Fibroblast of pulmonary artery (primary cell): ENCODE measurements at regions not wholly inside any gene's neighbourhood (a gene's known extent, or its start where the extent isn't known, plus 50 kb on each side); places are given as distances from the start of the nearest gene placed in this dataset.

Experiments
- DNase-seq: peaks from one replicate; pipeline ENCODE4 v3.0.0-alpha.2; 2010; ENCODE audit warnings: low read depth
- H3K4me3 ChIP-seq: replicated peaks from 2 replicates; pipeline ENCODE4 v1.5.1; 2011; ENCODE audit warnings: low read depth, mild to moderate bottlenecking, control low read depth, low read length, moderate library complexity
- TF ChIP-seq, protein P1 (sequence below): IDR thresholded peaks from 2 replicates; pipeline ENCODE4 v1.5.1; 2011; ENCODE audit warnings: mild to moderate bottlenecking, control low read depth, low read length, inconsistent platforms; ENCODE audit errors: missing control alignments

DNA sequence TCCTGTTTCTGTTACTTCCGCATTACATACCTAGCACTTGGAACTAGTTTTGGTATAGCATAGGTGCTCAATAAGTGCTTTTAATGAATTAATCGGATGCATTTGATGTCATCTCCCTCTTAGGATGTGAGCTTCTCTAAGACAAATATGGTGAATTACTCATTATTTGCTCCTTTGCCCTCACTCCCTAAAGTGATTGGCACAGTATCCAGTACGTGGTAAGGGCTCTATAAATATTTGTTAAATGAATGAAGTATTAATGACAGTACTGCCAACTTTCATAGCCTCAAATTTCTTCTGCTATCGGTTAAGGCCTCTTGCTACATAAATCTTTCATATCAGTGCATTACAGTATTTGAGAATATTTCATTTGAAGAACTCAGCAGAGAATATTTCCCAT lies 75.9 kb upstream of the ARID5B start:
- no peak for DNase-seq
- no peak overlapping the region for H3K4me3 ChIP-seq
- TF ChIP-seq, protein P1, sequence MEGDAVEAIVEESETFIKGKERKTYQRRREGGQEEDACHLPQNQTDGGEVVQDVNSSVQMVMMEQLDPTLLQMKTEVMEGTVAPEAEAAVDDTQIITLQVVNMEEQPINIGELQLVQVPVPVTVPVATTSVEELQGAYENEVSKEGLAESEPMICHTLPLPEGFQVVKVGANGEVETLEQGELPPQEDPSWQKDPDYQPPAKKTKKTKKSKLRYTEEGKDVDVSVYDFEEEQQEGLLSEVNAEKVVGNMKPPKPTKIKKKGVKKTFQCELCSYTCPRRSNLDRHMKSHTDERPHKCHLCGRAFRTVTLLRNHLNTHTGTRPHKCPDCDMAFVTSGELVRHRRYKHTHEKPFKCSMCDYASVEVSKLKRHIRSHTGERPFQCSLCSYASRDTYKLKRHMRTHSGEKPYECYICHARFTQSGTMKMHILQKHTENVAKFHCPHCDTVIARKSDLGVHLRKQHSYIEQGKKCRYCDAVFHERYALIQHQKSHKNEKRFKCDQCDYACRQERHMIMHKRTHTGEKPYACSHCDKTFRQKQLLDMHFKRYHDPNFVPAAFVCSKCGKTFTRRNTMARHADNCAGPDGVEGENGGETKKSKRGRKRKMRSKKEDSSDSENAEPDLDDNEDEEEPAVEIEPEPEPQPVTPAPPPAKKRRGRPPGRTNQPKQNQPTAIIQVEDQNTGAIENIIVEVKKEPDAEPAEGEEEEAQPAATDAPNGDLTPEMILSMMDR, result no peak

DNA sequence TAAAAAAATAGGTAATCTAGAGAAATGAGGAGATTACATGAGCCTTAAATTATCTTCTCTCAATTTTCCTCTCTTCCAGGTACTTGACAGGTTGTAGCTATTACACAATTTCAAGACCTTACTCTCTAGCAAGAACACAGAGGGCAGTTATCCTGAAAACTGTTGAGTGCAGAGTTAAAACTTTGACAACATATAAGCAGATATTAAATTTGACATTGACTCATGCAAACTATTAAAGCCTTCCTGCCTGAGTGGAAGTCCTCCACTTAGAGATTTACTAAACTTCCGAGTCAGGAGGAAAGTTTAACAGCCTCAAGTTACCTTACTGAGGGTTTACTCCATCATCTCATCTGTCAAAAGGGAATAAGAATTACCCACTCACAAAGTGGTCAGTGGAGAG lies 73.5 kb upstream of the ARID5B start:
- DNase-seq, result no peak
- H3K4me3 ChIP-seq, result no peak overlapping the region
- TF ChIP-seq, protein P1, result no peak

DNA sequence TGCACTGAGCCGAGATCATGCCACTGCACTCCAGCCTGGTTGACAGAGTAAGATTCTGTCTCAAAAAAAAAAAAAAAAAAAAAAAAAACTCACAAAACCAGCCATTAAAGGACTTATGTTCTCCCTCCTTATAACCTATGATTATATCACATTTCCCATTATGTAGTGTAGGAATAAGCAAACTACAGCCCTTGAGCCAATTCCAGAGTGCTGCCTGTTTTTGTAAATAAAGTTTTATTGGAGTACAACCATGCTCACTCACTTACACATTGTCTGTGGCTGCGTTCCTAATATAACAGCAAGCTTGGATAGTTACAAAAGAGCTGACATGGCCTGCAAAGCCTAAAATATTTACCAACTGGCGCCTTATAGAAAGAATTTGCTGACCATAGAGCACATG lies 72.7 kb upstream of the ARID5B start:
- no peak overlapping the region for H3K4me3 ChIP-seq
- TF ChIP-seq, protein P1, result no peak
- DNase-seq, result no peak

DNA sequence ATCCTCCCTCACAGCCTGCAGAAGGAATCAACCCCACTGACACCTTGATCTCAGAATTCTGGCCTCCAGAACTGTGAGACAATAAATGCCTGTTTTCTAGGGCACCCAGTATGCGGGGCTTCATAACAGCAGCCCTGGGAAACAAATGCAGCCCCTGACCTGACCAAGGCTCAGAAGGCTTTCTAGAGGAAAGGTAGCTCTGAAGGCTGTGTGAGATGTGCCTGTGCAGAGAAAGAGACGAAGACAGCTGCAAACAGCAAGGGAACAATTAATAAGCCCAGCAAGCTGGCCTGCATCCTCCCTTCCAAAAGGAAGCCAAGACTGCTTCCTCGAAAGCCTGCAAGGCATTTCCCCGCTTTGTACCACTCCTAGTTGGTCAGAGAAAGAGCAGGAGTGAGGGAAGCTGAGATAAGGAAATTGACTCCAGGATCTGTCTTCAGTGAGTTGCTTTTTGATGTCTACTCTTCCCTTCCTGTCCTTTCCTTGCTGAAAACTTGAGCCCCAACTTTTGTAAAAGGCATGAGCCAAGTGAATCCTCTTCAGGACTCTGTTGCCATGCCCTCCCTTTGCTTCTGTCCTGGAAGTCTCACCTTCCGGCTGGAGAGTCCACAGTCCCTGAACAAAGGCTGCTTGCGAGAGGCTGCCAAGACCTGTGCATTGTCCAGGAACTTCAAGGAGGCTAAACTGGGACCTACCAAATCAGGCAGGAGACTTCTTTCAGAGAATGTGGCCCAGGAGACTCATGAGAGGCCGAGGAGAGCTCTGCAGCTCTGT lies 71.2 kb upstream of the ARID5B start:
- H3K4me3 ChIP-seq, result no peak overlapping the region
- peak; percentile 20 for DNase-seq
- TF ChIP-seq, protein P1, result no peak

DNA sequence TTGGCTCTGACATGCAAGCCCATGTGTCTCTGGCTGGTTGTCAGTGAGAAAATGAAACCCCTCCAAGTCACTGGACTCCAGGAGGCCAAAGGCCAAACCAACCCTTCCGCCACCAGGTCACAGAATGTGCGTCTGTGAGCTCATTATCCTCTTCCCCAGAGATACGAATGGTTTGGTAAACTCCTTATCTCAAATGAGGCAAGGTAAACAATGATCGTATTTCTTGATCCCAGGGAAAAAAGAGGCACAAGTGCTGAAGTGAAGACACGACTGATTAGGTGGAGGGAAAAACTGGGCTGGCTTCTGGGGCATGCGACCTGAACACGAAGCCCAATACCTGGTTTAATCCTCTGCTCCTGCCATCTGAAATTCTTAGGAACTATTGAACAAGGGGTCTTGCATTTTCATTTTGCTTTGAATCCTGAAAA lies 70.6 kb upstream of the ARID5B start:
- peak; percentile 3 for DNase-seq

DNA sequence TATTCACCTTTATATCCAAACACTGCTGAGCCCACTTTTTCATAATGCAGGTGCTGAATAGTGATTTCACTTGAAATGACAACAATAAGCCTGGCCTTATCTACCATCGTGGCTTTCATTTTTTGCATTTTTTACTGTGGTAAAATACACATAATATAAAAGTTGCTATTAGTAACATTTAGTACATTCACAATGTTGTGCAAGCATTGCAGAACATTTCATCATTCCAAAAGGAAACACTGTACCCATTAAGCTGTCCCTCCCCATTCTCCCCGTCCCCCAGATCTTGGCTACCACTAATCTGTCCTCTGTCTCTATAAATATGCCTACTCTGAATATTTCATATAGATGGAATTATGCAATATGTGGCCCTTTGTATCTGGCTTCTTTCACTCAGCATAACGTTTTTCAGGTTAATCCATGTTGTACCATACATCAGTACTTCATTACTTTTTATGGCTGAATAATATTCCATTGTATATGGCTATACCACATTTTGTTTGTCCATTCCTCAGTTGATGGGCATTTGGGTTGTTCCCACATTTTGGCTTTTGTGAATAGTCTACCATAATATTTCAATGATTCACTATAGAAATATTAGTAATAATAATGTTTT lies 68.5 kb upstream of the ARID5B start:
- peak; percentile 84 for DNase-seq
- no peak overlapping the region for H3K4me3 ChIP-seq
- TF ChIP-seq, protein P1, result no peak

More for the DNA sequence above, 70.6 kb upstream of the ARID5B start:
- TF ChIP-seq, protein P1, result no peak
- H3K4me3 ChIP-seq, result no peak overlapping the region
